ENCODE measurements at regions not wholly inside any gene's neighbourhood (a gene's known extent, or its start where the extent isn't known, plus 50 kb on each side); places are given as distances from the start of the nearest gene placed in this dataset.

DNA sequence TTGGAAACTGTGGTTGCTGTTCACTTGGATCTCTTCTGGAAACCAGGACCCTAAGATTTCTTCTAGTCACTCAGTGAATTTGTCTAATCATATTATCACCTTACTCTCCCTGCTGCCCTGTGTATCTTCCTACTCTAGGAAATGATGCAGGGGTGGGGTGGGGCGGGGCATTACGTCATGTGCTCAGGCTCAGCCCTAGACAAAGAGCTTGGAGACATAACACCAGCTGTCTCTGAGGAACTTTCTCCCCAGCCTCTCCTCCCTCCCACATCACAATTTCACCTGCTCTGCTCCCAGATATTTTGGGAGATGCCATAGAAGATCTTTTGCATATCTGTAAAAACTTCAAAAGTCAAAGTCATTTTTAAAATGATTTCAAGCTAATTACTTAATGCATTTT, 470.4 kb downstream of the ZSWIM6 start:
- TF ChIP-seq, protein P1, sequence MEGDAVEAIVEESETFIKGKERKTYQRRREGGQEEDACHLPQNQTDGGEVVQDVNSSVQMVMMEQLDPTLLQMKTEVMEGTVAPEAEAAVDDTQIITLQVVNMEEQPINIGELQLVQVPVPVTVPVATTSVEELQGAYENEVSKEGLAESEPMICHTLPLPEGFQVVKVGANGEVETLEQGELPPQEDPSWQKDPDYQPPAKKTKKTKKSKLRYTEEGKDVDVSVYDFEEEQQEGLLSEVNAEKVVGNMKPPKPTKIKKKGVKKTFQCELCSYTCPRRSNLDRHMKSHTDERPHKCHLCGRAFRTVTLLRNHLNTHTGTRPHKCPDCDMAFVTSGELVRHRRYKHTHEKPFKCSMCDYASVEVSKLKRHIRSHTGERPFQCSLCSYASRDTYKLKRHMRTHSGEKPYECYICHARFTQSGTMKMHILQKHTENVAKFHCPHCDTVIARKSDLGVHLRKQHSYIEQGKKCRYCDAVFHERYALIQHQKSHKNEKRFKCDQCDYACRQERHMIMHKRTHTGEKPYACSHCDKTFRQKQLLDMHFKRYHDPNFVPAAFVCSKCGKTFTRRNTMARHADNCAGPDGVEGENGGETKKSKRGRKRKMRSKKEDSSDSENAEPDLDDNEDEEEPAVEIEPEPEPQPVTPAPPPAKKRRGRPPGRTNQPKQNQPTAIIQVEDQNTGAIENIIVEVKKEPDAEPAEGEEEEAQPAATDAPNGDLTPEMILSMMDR (IDR thresholded peaks at IDR 0.05; ENCODE audit: unreplicated experiment): no peak

DNA sequence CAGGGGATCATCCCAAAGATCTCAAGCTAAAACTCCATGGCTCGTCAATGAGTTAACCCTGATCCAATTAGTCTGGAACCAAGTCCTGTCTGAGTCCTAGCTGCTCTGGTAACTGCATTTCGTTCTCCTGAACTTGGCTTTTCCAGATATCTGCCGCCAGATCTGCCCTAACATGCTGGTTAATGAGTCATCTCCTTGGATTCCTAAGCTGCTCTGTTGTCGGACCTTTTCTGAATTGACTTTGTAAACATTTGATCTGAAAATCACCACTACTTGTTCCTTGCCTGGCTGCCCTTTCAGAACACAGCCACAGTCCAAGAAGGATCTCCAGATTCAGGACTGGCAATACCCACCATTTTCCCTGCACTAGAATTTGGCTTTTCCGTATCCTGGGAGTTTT, 473.0 kb downstream of the ZSWIM6 start:
- H3K36me3 Mint-ChIP-seq (ENCODE audit: insufficient read depth): no peaks in the 10 kb centered on the region
- H3K4me3 Mint-ChIP-seq (ENCODE audit: low read depth): no peak overlapping the region
- no peak overlapping the region for H3K27ac Mint-ChIP-seq
- peaks cover 24% of the 10 kb centered on the region for H3K4me1 Mint-ChIP-seq (ENCODE audit: low read depth)
- TF ChIP-seq, protein P1 (IDR thresholded peaks at IDR 0.05; ENCODE audit: unreplicated experiment): no peak
- H3K9me3 Mint-ChIP-seq (ENCODE audit: low read depth): no peaks in the 10 kb centered on the region
- DNase-seq (ENCODE audit: low spot score, unreplicated experiment): no peak
- peaks cover 39% of the 10 kb centered on the region for H3K27me3 Mint-ChIP-seq

More for the DNA sequence above, 470.4 kb downstream of the ZSWIM6 start:
- Mint-ChIP-seq H3K9me3 (ENCODE audit: low read depth) (no peaks in the 10 kb centered on the region), H3K27ac (no peak overlapping the region), H3K4me3 (ENCODE audit: low read depth) (no peak overlapping the region), H3K4me1 (ENCODE audit: low read depth) (peaks cover 24% of the 10 kb centered on the region), H3K27me3 (peaks cover 20% of the 10 kb centered on the region), H3K36me3 (ENCODE audit: insufficient read depth) (no peaks in the 10 kb centered on the region)
- no peak for DNase-seq (ENCODE audit: low spot score, unreplicated experiment)

DNA sequence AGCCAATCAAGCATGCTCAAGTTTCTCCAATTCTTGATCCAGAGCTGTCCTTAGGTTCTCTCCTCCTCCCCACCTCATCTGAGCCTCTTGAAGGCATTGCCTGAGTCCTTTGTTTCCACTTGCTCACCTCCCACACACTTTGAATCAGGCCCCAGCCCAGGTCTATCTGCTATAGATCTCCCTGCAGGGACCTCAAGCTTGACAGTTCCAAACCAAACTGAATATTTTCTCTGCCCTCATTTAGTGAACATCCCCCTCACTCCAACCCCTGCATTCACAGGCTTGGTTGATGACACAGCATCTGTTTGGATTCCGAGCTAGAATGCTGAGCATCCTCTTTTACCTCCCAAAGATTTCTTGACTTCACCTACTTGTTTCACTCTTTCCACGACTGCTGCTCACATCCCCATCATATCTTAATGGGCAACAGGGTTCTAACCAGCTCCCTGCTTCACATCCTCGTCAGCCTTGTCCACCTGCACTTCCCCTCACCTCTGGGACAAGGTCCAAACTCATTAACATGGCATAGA, 474.5 kb downstream of the ZSWIM6 start:
- H3K4me1 Mint-ChIP-seq (ENCODE audit: low read depth): peaks cover 19% of the 10 kb centered on the region
- TF ChIP-seq, protein P1 (IDR thresholded peaks at IDR 0.05; ENCODE audit: unreplicated experiment): no peak
- peaks cover 54% of the 10 kb centered on the region for H3K27me3 Mint-ChIP-seq
- DNase-seq (ENCODE audit: low spot score, unreplicated experiment): no peak
- H3K27ac Mint-ChIP-seq: no peak overlapping the region
- H3K4me3 Mint-ChIP-seq (ENCODE audit: low read depth): no peak overlapping the region
- H3K36me3 Mint-ChIP-seq (ENCODE audit: insufficient read depth): no peaks in the 10 kb centered on the region
- H3K9me3 Mint-ChIP-seq (ENCODE audit: low read depth): no peaks in the 10 kb centered on the region

DNA sequence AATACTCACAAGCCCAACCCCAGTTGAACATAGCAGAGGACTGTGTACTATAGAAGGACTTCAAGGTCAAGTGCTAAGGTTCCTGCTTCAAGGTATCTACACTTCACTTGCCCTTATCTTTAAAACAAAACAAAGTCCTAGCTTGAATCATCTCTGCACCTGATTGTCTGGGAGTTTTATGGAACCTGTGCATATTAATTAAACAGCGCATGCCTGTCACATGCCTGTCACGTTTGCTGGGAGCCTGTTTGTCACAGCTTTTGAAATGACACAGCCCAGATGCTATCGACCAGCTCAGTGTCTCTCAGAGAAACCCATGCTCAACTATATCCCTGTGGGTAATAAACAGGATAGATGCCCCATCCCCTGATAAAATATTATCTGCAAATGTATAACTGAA, 476.0 kb downstream of the ZSWIM6 start:
- DNase-seq (ENCODE audit: low spot score, unreplicated experiment): no peak
- no peak overlapping the region for H3K4me3 Mint-ChIP-seq (ENCODE audit: low read depth)
- TF ChIP-seq, protein P1 (IDR thresholded peaks at IDR 0.05; ENCODE audit: unreplicated experiment): no peak

DNA sequence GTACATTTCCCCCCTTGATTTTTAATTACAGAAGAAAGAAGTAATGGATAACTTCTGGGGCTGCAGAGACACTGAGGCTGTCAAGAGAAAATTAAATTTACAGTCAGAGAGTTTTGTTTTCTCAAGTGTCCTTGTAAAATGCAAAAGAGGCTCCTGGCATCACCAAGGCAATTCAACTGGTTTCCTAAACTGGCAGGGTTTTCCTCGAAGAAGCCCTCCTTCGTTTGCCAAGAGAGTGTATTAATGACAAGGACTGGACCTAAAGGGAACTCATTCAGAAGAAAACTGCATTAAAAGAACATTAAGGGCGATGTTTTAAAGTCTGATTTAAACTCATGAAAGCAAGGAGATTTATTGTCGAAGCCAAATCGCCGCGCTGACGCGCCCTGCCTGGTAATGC, 476.9 kb downstream of the ZSWIM6 start:
- H3K36me3 Mint-ChIP-seq (ENCODE audit: insufficient read depth): no peaks in the 10 kb centered on the region
- TF ChIP-seq, protein P1 (IDR thresholded peaks at IDR 0.05; ENCODE audit: unreplicated experiment): no peak
- no peak overlapping the region for H3K4me3 Mint-ChIP-seq (ENCODE audit: low read depth)

More for the DNA sequence above, 476.0 kb downstream of the ZSWIM6 start:
- no peaks in the 10 kb centered on the region for H3K36me3 Mint-ChIP-seq (ENCODE audit: insufficient read depth)
- no peaks in the 10 kb centered on the region for H3K9me3 Mint-ChIP-seq (ENCODE audit: low read depth)
- H3K27me3 Mint-ChIP-seq: peaks cover 65% of the 10 kb centered on the region
- peaks cover 19% of the 10 kb centered on the region for H3K4me1 Mint-ChIP-seq (ENCODE audit: low read depth)
- no peak overlapping the region for H3K27ac Mint-ChIP-seq

More for the DNA sequence above, 476.9 kb downstream of the ZSWIM6 start:
- Mint-ChIP-seq H3K9me3 (ENCODE audit: low read depth) (no peaks in the 10 kb centered on the region), H3K27me3 (peaks cover 69% of the 10 kb centered on the region), H3K27ac (no peak overlapping the region), H3K4me1 (ENCODE audit: low read depth) (peaks cover 17% of the 10 kb centered on the region)
- DNase-seq (ENCODE audit: low spot score, unreplicated experiment): no peak
